HCT116 (cell line): ENCODE measurements at regions not wholly inside any gene's neighbourhood (a gene's known extent, or its start where the extent isn't known, plus 50 kb on each side); places are given as distances from the start of the nearest gene placed in this dataset.

Experiments used
- CEBPB ChIP-seq: IDR thresholded peaks from 2 replicates; pipeline ENCODE4 v1.6.1; 2012; ENCODE audit warnings: low read depth
- MAX ChIP-seq: IDR thresholded peaks from 2 replicates; pipeline ENCODE4 v1.6.1; 2012
- POLR2A ChIP-seq: IDR thresholded peaks from 2 replicates; pipeline ENCODE4 v1.7.0; 2011; ENCODE audit warnings: borderline replicate concordance; ENCODE audit not compliant: insufficient read depth, insufficient read length; ENCODE audit errors: extremely low read depth
- POLR2AphosphoS5 ChIP-seq: IDR thresholded peaks from 2 replicates; pipeline ENCODE4 v1.6.1; 2011; ENCODE audit warnings: mild to moderate bottlenecking, low read depth, low read length, moderate library complexity
- REST ChIP-seq: IDR thresholded peaks from 2 replicates; pipeline ENCODE4 v1.6.1; 2012; ENCODE audit warnings: low read depth
- YY1 ChIP-seq: IDR thresholded peaks from 2 replicates; pipeline ENCODE4 v1.6.1; 2011; ENCODE audit warnings: low read length, low read depth, moderate library complexity, mild to moderate bottlenecking; ENCODE audit not compliant: insufficient replicate concordance; ENCODE audit errors: extremely low read depth
- ZNF274 ChIP-seq: fragments of 200-500 bp; sonication (Bioruptor generic); IDR thresholded peaks from 2 replicates; pipeline ENCODE4 v1.6.1; 2014; ENCODE audit warnings: mild to moderate bottlenecking, low read depth, low read length, inconsistent platforms
- TF ChIP-seq, protein P1 (sequence below), 3 experiments: fragments of 200-600 bp in 1 of 3; sonication (generic) in 1 of 3; IDR thresholded peaks in 2 of 3; conservative IDR thresholded peaks in 1 of 3; 2 replicates each; pipeline ENCODE4 v1.5.1; 2012 to 2017; ENCODE audit warnings: low read depth in 2 of 3, low read length in 2 of 3, antibody characterized with exemption in 1 of 3, borderline replicate concordance in 1 of 3, control low read depth in 1 of 3, mild to moderate bottlenecking in 1 of 3, mixed read lengths in 1 of 3, mixed run types in 1 of 3, moderate library complexity in 1 of 3; ENCODE audit not compliant: insufficient read depth in 1 of 3

GRCh38 chr1:81513796-81514354, 286.9 kb upstream of the ADGRL2 start:
- TF ChIP-seq YY1: no peak
- TF ChIP-seq POLR2AphosphoS5: no peak
- TF ChIP-seq ZNF274: no peak
- TF ChIP-seq, protein P1, sequence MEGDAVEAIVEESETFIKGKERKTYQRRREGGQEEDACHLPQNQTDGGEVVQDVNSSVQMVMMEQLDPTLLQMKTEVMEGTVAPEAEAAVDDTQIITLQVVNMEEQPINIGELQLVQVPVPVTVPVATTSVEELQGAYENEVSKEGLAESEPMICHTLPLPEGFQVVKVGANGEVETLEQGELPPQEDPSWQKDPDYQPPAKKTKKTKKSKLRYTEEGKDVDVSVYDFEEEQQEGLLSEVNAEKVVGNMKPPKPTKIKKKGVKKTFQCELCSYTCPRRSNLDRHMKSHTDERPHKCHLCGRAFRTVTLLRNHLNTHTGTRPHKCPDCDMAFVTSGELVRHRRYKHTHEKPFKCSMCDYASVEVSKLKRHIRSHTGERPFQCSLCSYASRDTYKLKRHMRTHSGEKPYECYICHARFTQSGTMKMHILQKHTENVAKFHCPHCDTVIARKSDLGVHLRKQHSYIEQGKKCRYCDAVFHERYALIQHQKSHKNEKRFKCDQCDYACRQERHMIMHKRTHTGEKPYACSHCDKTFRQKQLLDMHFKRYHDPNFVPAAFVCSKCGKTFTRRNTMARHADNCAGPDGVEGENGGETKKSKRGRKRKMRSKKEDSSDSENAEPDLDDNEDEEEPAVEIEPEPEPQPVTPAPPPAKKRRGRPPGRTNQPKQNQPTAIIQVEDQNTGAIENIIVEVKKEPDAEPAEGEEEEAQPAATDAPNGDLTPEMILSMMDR (IDR thresholded peaks at IDR 0.05 in 2 of 3, conservative IDR thresholded peaks at IDR 0.05 in 1 of 3; ENCODE audit: borderline replicate concordance in 1 of 3, insufficient read depth in 1 of 3, low read depth in 2 of 3, low read length in 2 of 3): no peak
- no peak for TF ChIP-seq MAX
- no peak for TF ChIP-seq POLR2A
- no peak for TF ChIP-seq CEBPB
- no peak for TF ChIP-seq REST
